ENCODE measurements at regions not wholly inside any gene's neighbourhood (a gene's known extent, or its start where the extent isn't known, plus 50 kb on each side); places are given as distances from the start of the nearest gene placed in this dataset.

- no peak for DNase-seq
Observed at GRCh38 chr1:213737398-213738035, 250.3 kb upstream of the PROX1 start.

GRCh38 chr1:213738658-213739057 is 249.1 kb upstream of the PROX1 start:
- no peak for DNase-seq

- DNase-seq: no peak
Observed at GRCh38 chr1:213742992-213743391, 244.8 kb upstream of the PROX1 start.

GRCh38 chr1:213744780-213745179 is 243.0 kb upstream of the PROX1 start:
- no peak for DNase-seq

- no peak for DNase-seq
Observed at GRCh38 chr1:213745451-213745850, 242.3 kb upstream of the PROX1 start.

- no peak for DNase-seq
Observed at GRCh38 chr1:213749558-213749957, 238.2 kb upstream of the PROX1 start.

- no peak for DNase-seq
Observed at GRCh38 chr1:213750231-213751063, 237.3 kb upstream of the PROX1 start.

GRCh38 chr1:213751064-213751397 is 236.7 kb upstream of the PROX1 start:
- DNase-seq: no peak

- no peak for DNase-seq
Observed at GRCh38 chr1:213759359-213760181, 228.2 kb upstream of the PROX1 start.

GRCh38 chr1:213761845-213762407 is 225.8 kb upstream of the PROX1 start:
- DNase-seq: peak in 2 of 5 donors; percentile 1 to 26

- DNase-seq: no peak
Observed at GRCh38 chr1:213767683-213768082, 220.1 kb upstream of the PROX1 start.

GRCh38 chr1:213772128-213773063 is 215.4 kb upstream of the PROX1 start:
- no peak for DNase-seq

- DNase-seq: no peak
Observed at GRCh38 chr1:213773975-213774374, 213.8 kb upstream of the PROX1 start.

GRCh38 chr1:213776969-213777368 is 210.8 kb upstream of the PROX1 start:
- DNase-seq: no peak

- no peak for DNase-seq
Observed at GRCh38 chr1:213779228-213779627, 208.5 kb upstream of the PROX1 start.

GRCh38 chr1:213782941-213783672 is 204.7 kb upstream of the PROX1 start:
- no peak for DNase-seq

- DNase-seq: no peak
Observed at GRCh38 chr1:213783893-213784292, 203.9 kb upstream of the PROX1 start.

GRCh38 chr1:213786683-213787082 is 201.1 kb upstream of the PROX1 start:
- DNase-seq: no peak

- no peak for DNase-seq
Observed at GRCh38 chr1:213790565-213790964, 197.2 kb upstream of the PROX1 start.

GRCh38 chr1:213793482-213794067 is 194.2 kb upstream of the PROX1 start:
- DNase-seq: no peak

- no peak for DNase-seq
Observed at GRCh38 chr1:213796525-213796924, 191.2 kb upstream of the PROX1 start.
